ENCODE measurements at regions not wholly inside any gene's neighbourhood (a gene's known extent, or its start where the extent isn't known, plus 50 kb on each side); places are given as distances from the start of the nearest gene placed in this dataset.

- intact Hi-C loops (cut with micrococcal nuclease; ENCODE audit: unreplicated experiment), result no loop called here
- H3K9me3 ChIP-seq, result peaks cover 9% of the 10 kb centered on the region
- BruUV-seq (replicated peaks), result no TSS peak
- DNase-seq, result no peak
- H3K27ac Mint-ChIP-seq (ENCODE audit: unreplicated experiment), result no peak overlapping the region
- no peaks in the 10 kb centered on the region for H3K36me3 Mint-ChIP-seq (ENCODE audit: insufficient read depth, unreplicated experiment)
- no peak overlapping the region for H3K4me3 ChIP-seq (ENCODE audit: low read depth, low read length)
- H3K27me3 ChIP-seq (replicated peaks; ENCODE audit: control insufficient read depth, insufficient read depth, low read length), result no peaks in the 10 kb centered on the region
- ChIA-PET CTCF (no interaction called here), POLR2A (no interaction called here)
- H3K36me3 ChIP-seq (ENCODE audit: control insufficient read depth, insufficient read depth, low read length), result no peaks in the 10 kb centered on the region
- H3K27me3 Mint-ChIP-seq (ENCODE audit: insufficient read depth, unreplicated experiment), result no peaks in the 10 kb centered on the region
- H3K9me3 Mint-ChIP-seq (ENCODE audit: unreplicated experiment), result peaks cover 18% of the 10 kb centered on the region
- H3K4me1 Mint-ChIP-seq (ENCODE audit: low read depth, unreplicated experiment), result no peaks in the 10 kb centered on the region
- H3K4me1 ChIP-seq, result no peaks in the 10 kb centered on the region
- no peak for TF ChIP-seq CTCF (IDR thresholded peaks at IDR 0.05; ENCODE audit: insufficient read depth in 1 of 2, low read depth in 1 of 2, low read length in 1 of 2, severe bottlenecking in 1 of 2, unreplicated experiment in 1 of 2)
- no peak overlapping the region for H3K4me3 Mint-ChIP-seq (ENCODE audit: unreplicated experiment)
Measured at GRCh38 chr7:34277803-34278199, 372.5 kb downstream of the BMPER start.

GRCh38 chr7:34281260-34281659 lies 375.9 kb downstream of the BMPER start:
- no peak for DNase-seq
- intact Hi-C loops (cut with micrococcal nuclease; ENCODE audit: unreplicated experiment), result no loop called here
- no peaks in the 10 kb centered on the region for H3K27me3 ChIP-seq (replicated peaks; ENCODE audit: control insufficient read depth, insufficient read depth, low read length)
- ChIA-PET POLR2A (no interaction called here), CTCF (no interaction called here)
- H3K36me3 ChIP-seq (ENCODE audit: control insufficient read depth, insufficient read depth, low read length), result no peaks in the 10 kb centered on the region
- no peaks in the 10 kb centered on the region for H3K27me3 Mint-ChIP-seq (ENCODE audit: insufficient read depth, unreplicated experiment)
- no TSS peak for BruUV-seq (replicated peaks)
- peaks cover 33% of the 10 kb centered on the region for H3K9me3 Mint-ChIP-seq (ENCODE audit: unreplicated experiment)
- H3K27ac Mint-ChIP-seq (ENCODE audit: unreplicated experiment), result no peak overlapping the region
- peaks cover 9% of the 10 kb centered on the region for H3K9me3 ChIP-seq
- H3K4me3 ChIP-seq (ENCODE audit: low read depth, low read length), result no peak overlapping the region
- no peaks in the 10 kb centered on the region for H3K4me1 Mint-ChIP-seq (ENCODE audit: low read depth, unreplicated experiment)
- no peaks in the 10 kb centered on the region for H3K36me3 Mint-ChIP-seq (ENCODE audit: insufficient read depth, unreplicated experiment)
- no peak overlapping the region for H3K4me3 Mint-ChIP-seq (ENCODE audit: unreplicated experiment)
- no peak for TF ChIP-seq CTCF (IDR thresholded peaks at IDR 0.05; ENCODE audit: insufficient read depth in 1 of 2, low read depth in 1 of 2, low read length in 1 of 2, severe bottlenecking in 1 of 2, unreplicated experiment in 1 of 2)
- H3K4me1 ChIP-seq, result no peaks in the 10 kb centered on the region

- Mint-ChIP-seq H3K36me3 (ENCODE audit: insufficient read depth, unreplicated experiment) (no peaks in the 10 kb centered on the region), H3K27me3 (ENCODE audit: insufficient read depth, unreplicated experiment) (no peaks in the 10 kb centered on the region), H3K4me3 (ENCODE audit: unreplicated experiment) (no peak overlapping the region), H3K4me1 (ENCODE audit: low read depth, unreplicated experiment) (no peaks in the 10 kb centered on the region), H3K27ac (ENCODE audit: unreplicated experiment) (no peak overlapping the region), H3K9me3 (ENCODE audit: unreplicated experiment) (peaks cover 33% of the 10 kb centered on the region)
- ChIA-PET POLR2A (no interaction called here), CTCF (no interaction called here)
- DNase-seq, result no peak
- intact Hi-C loops (cut with micrococcal nuclease; ENCODE audit: unreplicated experiment), result no loop called here
- no peaks in the 10 kb centered on the region for H3K4me1 ChIP-seq
- H3K4me3 ChIP-seq (ENCODE audit: low read depth, low read length), result no peak overlapping the region
- TF ChIP-seq CTCF (IDR thresholded peaks at IDR 0.05; ENCODE audit: insufficient read depth in 1 of 2, low read depth in 1 of 2, low read length in 1 of 2, severe bottlenecking in 1 of 2, unreplicated experiment in 1 of 2), result no peak
- H3K36me3 ChIP-seq (ENCODE audit: control insufficient read depth, insufficient read depth, low read length), result no peaks in the 10 kb centered on the region
- no peaks in the 10 kb centered on the region for H3K27me3 ChIP-seq (replicated peaks; ENCODE audit: control insufficient read depth, insufficient read depth, low read length)
- no TSS peak for BruUV-seq (replicated peaks)
- H3K9me3 ChIP-seq, result peaks cover 9% of the 10 kb centered on the region
Measured at GRCh38 chr7:34282271-34282670, 375.7 kb upstream of the NPSR1 start.
